Esophagus muscularis mucosa (tissue), 4 donors: ENCODE measurements at regions not wholly inside any gene's neighbourhood (a gene's known extent, or its start where the extent isn't known, plus 50 kb on each side); places are given as distances from the start of the nearest gene placed in this dataset.
A peak's percentile ranks its signal among the peaks of the same experiment; 100 is the strongest.

Source experiments
- DNase-seq: peaks from one replicate; pipeline ENCODE4 v3.0.0-alpha.2; 2017; ENCODE audit errors: extremely low spot score
- H3K27ac ChIP-seq, 4 donors: fragments of 200-600 bp; sonication (generic); replicated peaks in 1 of 4; 1 replicate in 3 of 4; 2 replicates in 1 of 4; pipeline ENCODE4 v1.5.1; 2016 to 2019; ENCODE audit warnings: mild to moderate bottlenecking in 1 of 4
- H3K27me3 ChIP-seq, 4 donors: fragments of 200-600 bp; sonication (generic); one replicate each; pipeline versions ENCODE4 v1.5.1 to v1.6.0; 2016 to 2019
- H3K36me3 ChIP-seq, 4 donors: fragments of 200-600 bp; sonication (generic); one replicate each; pipeline ENCODE4 v1.5.1; 2016 to 2019
- H3K4me1 ChIP-seq, 4 donors: fragments of 200-600 bp; sonication (generic); one replicate each; pipeline ENCODE4 v1.5.1; 2016 to 2019
- H3K4me3 ChIP-seq, 4 donors: fragments of 200-600 bp; sonication (generic); 1 replicate in 2 of 4; 2 replicates in 2 of 4; pipeline ENCODE4 v1.5.1; 2016 to 2019; ENCODE audit warnings: mild to moderate bottlenecking in 4 of 4, moderate library complexity in 1 of 4
- H3K9me3 ChIP-seq, 4 donors: fragments of 200-600 bp; sonication (generic); 1 replicate in 3 of 4; 2 replicates in 1 of 4; pipeline ENCODE4 v1.5.1; 2016 to 2019
- EP300 ChIP-seq: sonication (generic); formaldehyde crosslinking; IDR thresholded peaks from one replicate; pipeline ENCODE4 v1.6.1; 2017; ENCODE audit warnings: antibody characterized with exemption
- POLR2A ChIP-seq: fragments of 450-650 bp; IDR thresholded peaks from one replicate; pipeline ENCODE4 v1.6.1; 2017; ENCODE audit warnings: antibody characterized with exemption, moderate library complexity, mild to moderate bottlenecking, low read depth
- POLR2AphosphoS5 ChIP-seq, 2 donors: sonication (generic); formaldehyde crosslinking; IDR thresholded peaks; one replicate each; pipeline ENCODE4 v1.6.1; 2017; ENCODE audit warnings: antibody characterized with exemption in 2 of 2
- WGBS: methylation state at CpG from one replicate; pipeline ENCODE4 v1.1.5; 2018; 5-methylcytosine and 5-hydroxymethylcytosine counted together
- intact Hi-C: fragments of 100-400 bp; cut with DNase I; formaldehyde crosslinking; loops from one replicate; pipeline ENCODE4 v1.15.1; 2023
- TF ChIP-seq, protein P1 (sequence below), 3 experiments: fragments of 200-600 bp in 2 of 3; fragments of 450-650 bp in 1 of 3; sonication (generic) in 2 of 3; IDR thresholded peaks; one replicate each; pipeline ENCODE4 v1.5.1; 2017 to 2019; ENCODE audit warnings: antibody characterized with exemption in 3 of 3, mild to moderate bottlenecking in 2 of 3, moderate library complexity in 1 of 3

DNA sequence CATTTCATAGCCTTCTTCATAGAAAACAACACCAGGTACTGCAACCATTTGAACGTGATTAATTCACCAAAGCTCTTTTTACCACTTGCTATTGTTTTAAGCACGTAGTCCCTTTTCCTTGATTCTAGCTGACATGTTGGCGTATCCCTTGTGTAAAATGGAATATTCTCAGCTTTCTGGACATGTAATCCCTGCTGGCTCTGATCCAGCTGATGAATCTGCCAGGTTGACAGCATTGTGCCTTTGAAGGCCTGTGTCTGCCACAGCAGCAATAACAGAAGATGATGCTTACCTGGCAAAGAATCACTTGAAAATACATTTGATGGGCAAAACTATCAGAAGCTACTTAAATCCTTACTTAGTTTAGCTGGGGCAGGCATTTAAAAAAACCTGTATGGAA is 81.0 kb upstream of the CCDC150 start:
- Histone ChIP-seq H3K9me3 (no peaks in the 10 kb centered on the region), H3K27me3 (no peaks in the 10 kb centered on the region), H3K36me3 (no peaks in the 10 kb centered on the region), H3K27ac (no peak overlapping the region), H3K4me1 (no peaks in the 10 kb centered on the region), H3K4me3 (no peak overlapping the region)
- 79% methylated on average over 3 of the region's 3 CpGs for WGBS
- TF ChIP-seq POLR2A (no peak), POLR2AphosphoS5 (IDR thresholded peaks at IDR 0.05) (no peak)
- TF ChIP-seq, protein P1, sequence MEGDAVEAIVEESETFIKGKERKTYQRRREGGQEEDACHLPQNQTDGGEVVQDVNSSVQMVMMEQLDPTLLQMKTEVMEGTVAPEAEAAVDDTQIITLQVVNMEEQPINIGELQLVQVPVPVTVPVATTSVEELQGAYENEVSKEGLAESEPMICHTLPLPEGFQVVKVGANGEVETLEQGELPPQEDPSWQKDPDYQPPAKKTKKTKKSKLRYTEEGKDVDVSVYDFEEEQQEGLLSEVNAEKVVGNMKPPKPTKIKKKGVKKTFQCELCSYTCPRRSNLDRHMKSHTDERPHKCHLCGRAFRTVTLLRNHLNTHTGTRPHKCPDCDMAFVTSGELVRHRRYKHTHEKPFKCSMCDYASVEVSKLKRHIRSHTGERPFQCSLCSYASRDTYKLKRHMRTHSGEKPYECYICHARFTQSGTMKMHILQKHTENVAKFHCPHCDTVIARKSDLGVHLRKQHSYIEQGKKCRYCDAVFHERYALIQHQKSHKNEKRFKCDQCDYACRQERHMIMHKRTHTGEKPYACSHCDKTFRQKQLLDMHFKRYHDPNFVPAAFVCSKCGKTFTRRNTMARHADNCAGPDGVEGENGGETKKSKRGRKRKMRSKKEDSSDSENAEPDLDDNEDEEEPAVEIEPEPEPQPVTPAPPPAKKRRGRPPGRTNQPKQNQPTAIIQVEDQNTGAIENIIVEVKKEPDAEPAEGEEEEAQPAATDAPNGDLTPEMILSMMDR (IDR thresholded peaks at IDR 0.05), result no peak
- intact Hi-C loops, result no loop called here
- DNase-seq, result no peak

DNA sequence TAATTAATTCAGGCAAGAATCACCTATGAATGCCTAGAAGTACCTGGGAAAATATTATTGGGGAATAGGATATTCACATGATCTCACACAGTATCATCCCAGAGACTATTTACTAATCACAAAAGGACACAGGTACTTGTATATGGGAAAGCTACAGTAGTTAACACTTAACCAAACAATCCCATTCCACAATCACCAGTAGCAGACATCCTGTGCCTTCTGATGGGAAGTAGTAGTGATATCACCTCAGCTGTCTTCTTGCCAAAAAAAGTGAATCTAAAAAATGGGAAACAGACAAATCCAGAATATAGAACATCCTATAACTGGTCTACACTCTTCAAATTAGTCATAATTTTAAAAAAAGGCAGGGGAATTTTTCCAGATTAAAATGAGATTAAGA is 75.6 kb upstream of the CCDC150 start:
- Histone ChIP-seq H3K4me1 (peaks cover 0 to 11% (median 6%) of the 10 kb centered on the region in 4 donors), H3K36me3 (no peaks in the 10 kb centered on the region), H3K4me3 (no peak overlapping the region), H3K9me3 (no peaks in the 10 kb centered on the region), H3K27me3 (no peaks in the 10 kb centered on the region), H3K27ac (no peak overlapping the region)
- intact Hi-C loops, result no loop called here
- DNase-seq, result no peak
- TF ChIP-seq POLR2A, result no peak
- TF ChIP-seq POLR2AphosphoS5 (IDR thresholded peaks at IDR 0.05), result no peak
- TF ChIP-seq, protein P1 (IDR thresholded peaks at IDR 0.05), result no peak
- no peak for TF ChIP-seq EP300

DNA sequence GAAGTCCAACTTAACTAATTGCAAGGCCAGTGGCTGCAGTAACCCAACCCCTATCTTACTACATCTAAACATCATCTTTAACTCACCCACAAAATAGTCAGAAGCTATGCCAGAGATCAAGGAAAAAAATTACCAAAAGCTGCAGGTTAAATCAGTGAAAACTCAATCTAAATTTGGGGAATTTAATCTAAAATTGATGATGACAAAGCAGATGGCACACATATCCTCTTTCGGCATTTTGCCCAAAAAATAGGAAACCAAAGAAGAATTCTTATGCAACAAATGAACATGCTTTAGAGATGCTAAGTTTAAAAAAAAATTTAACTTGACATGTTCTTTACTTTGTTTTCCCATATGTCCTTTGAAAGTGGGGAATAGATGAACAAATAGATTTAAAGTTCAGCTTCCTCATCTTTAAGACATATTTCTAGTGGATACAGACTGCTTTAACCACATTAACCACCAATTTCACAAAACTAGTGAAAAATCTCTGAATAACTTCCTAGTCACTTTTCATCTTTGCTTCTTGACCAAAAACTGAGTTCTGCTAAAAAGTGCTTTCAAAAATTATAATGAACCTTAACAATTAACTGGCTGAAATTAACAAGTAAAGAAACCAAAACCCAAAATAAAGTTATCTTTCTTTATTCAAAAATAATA is 74.3 kb upstream of the CCDC150 start:
- H3K27ac ChIP-seq, result no peak overlapping the region
- no peaks in the 10 kb centered on the region for H3K27me3 ChIP-seq
- H3K4me1 ChIP-seq, result peaks cover 0 to 11% (median 6%) of the 10 kb centered on the region in 4 donors
- no peaks in the 10 kb centered on the region for H3K36me3 ChIP-seq
- no peaks in the 10 kb centered on the region for H3K9me3 ChIP-seq
- DNase-seq, result no peak
- TF ChIP-seq, protein P1 (IDR thresholded peaks at IDR 0.05), result no peak
- no peak overlapping the region for H3K4me3 ChIP-seq
- 81% methylated on average over 1 of the region's 1 CpG for WGBS
- intact Hi-C loops, result no loop called here

DNA sequence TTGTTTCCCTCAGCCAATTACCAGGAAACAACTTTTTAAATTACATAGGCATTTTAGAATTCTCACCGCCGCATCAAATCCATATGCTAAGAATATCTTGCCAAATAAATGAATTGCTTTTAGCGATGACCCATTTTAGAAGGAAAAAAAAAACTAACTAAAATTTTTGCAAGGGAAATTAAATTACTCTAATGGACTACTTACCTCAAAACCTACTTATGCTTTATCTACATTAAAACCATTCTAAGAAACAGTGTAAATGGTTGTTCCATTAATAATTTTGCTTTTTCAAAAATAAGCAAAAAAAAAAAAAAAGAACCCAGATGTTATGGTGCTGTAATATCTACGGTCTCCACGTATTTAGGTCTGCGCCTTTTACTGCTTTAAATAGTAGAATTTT is 73.5 kb upstream of the CCDC150 start:
- H3K27me3 ChIP-seq, result no peaks in the 10 kb centered on the region
- peaks cover 0 to 11% (median 6%) of the 10 kb centered on the region in 4 donors for H3K4me1 ChIP-seq
- H3K36me3 ChIP-seq, result no peaks in the 10 kb centered on the region
- 96% methylated on average over 6 of the region's 6 CpGs for WGBS
- H3K4me3 ChIP-seq, result no peak overlapping the region
- no peak for DNase-seq
- TF ChIP-seq, protein P1 (IDR thresholded peaks at IDR 0.05), result no peak
- TF ChIP-seq POLR2AphosphoS5 (IDR thresholded peaks at IDR 0.05) (no peak), EP300 (no peak), POLR2A (no peak)
- intact Hi-C loops, result no loop called here
- H3K27ac ChIP-seq, result no peak overlapping the region
- no peaks in the 10 kb centered on the region for H3K9me3 ChIP-seq

DNA sequence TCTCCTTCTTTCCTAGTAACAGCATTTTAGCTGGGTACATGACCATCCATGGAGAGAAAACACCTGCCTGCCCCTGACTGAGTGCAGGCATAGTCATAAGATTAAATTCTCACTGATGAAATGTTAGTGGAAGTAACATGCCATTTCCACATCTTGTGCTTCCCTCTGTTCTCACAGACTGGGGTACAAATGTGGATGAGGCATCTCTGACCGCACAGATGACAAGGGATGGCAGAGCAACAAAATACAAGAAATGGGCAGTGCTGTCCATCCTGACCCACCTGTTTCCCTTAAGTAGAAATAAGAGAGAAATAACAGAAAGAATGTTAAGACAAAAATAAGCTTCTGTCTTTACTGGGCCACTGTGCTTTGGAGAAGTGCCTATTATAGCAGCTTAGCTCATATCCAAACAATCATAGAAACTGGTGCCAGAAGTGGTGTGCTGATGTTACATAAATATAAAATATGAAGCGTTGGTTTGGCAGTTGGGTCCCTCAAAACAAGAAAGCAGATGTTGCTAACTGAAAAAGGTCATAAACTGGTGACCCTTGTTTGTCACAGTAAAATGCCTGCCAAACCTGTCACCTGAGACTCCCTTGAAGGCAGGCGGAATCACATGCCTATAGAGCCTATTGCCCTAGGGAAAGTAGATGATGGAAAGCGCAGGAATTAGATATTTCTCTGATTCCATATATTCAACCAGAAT is 72.4 kb upstream of the CCDC150 start:
- 68% methylated on average over 4 of the region's 4 CpGs for WGBS
- intact Hi-C loops, result no loop called here
- H3K27me3 ChIP-seq, result no peaks in the 10 kb centered on the region
- no peaks in the 10 kb centered on the region for H3K9me3 ChIP-seq
- peak overlapping the region in 2 of 4 donors; percentile 28 to 57 for H3K27ac ChIP-seq
- no peak for DNase-seq
- H3K36me3 ChIP-seq, result no peaks in the 10 kb centered on the region
- no peak overlapping the region for H3K4me3 ChIP-seq
- peaks cover 0 to 11% (median 6%) of the 10 kb centered on the region in 4 donors for H3K4me1 ChIP-seq
- no peak for TF ChIP-seq POLR2A
- no peak for TF ChIP-seq POLR2AphosphoS5 (IDR thresholded peaks at IDR 0.05)
- no peak for TF ChIP-seq EP300
- TF ChIP-seq, protein P1 (IDR thresholded peaks at IDR 0.05), result no peak
